IMR-90 (cell line): ENCODE measurements at regions not wholly inside any gene's neighbourhood (a gene's known extent, or its start where the extent isn't known, plus 50 kb on each side); places are given as distances from the start of the nearest gene placed in this dataset.

ENCODE experiments used
- ATAC-seq: fragments of 200-7000 bp; cut with Tn5 transposase; 2 replicates; pipeline ENCODE4 v1.9.1; 2020; ENCODE audit warnings: low read depth, mild to moderate bottlenecking, moderate library complexity
- BruUV-seq: library from RNA; stranded (reverse); fragments of 400-500 nt; replicated peaks from 2 replicates; lab custom pipeline; 2021; lab: Mats Ljungman, UMichigan
- CTCF ChIA-PET: fragments of 300-600 bp; formaldehyde crosslinking; extraction: SDS; loops from one replicate; lab custom pipeline; 2021; ENCODE audit warnings: antibody characterized with exemption; lab: Yijun Ruan, JAX
- POLR2A ChIA-PET: fragments of 300-600 bp; sonication (Branson Sonifier 250); formaldehyde crosslinking; loops from one replicate; lab custom pipeline; 2022; ENCODE audit warnings: antibody characterized with exemption; ENCODE audit not compliant: unreplicated experiment; lab: Charles Lee
- DNase-seq: peaks from one replicate; pipeline ENCODE4 v3.0.0; 2013
- H2AFZ ChIP-seq: replicated peaks from 2 replicates; pipeline ENCODE3; 2013; ENCODE audit warnings: low read length, mild to moderate bottlenecking; ENCODE audit not compliant: poor library complexity
- H2AK5ac ChIP-seq: 2 replicates; pipeline ENCODE4 v1.6.1; 2013; ENCODE audit warnings: low read depth, low read length, inconsistent platforms
- H2AK9ac ChIP-seq: replicated peaks from 2 replicates; pipeline ENCODE3; 2013; ENCODE audit warnings: mild to moderate bottlenecking, low read depth, low read length, moderate library complexity; ENCODE audit not compliant: poor library complexity
- H2BK120ac ChIP-seq: 2 replicates; pipeline ENCODE4 v1.6.1; 2013; ENCODE audit warnings: low read depth, low read length, inconsistent platforms
- H2BK15ac ChIP-seq: 3 replicates; pipeline ENCODE4 v1.6.1; 2013; ENCODE audit warnings: low read depth, low read length, inconsistent platforms
- H2BK20ac ChIP-seq: 2 replicates; pipeline ENCODE4 v1.6.1; 2013; ENCODE audit warnings: low read depth, mild to moderate bottlenecking, inconsistent platforms, low read length, moderate library complexity
- H2BK5ac ChIP-seq: 2 replicates; pipeline ENCODE4 v1.6.1; 2013; ENCODE audit warnings: mild to moderate bottlenecking, low read depth, low read length, inconsistent platforms; ENCODE audit not compliant: poor library complexity, severe bottlenecking
- H3K14ac ChIP-seq: replicated peaks from 2 replicates; pipeline ENCODE4 v1.6.1; 2013; ENCODE audit warnings: low read depth, low read length, inconsistent platforms
- H3K18ac ChIP-seq: 2 replicates; pipeline ENCODE4 v1.6.1; 2013; ENCODE audit warnings: low read depth, low read length, control low read depth
- H3K23ac ChIP-seq: 2 replicates; pipeline ENCODE4 v1.6.1; 2013; ENCODE audit warnings: low read depth, low read length, inconsistent platforms
- H3K27ac ChIP-seq: 2 replicates; pipeline ENCODE4 v1.5.1; 2013; ENCODE audit warnings: mild to moderate bottlenecking, control low read depth, low read length; ENCODE audit not compliant: insufficient read depth
- H3K27me3 ChIP-seq: 2 replicates; pipeline ENCODE4 v1.6.1; 2013; ENCODE audit warnings: low read length; ENCODE audit not compliant: control insufficient read depth, insufficient read depth
- H3K36me3 ChIP-seq: 2 replicates; pipeline ENCODE4 v1.6.1; 2013; ENCODE audit warnings: low read length, mixed read lengths; ENCODE audit not compliant: control insufficient read depth, insufficient read depth
- H3K4ac ChIP-seq: 2 replicates; pipeline ENCODE4 v1.6.1; 2013; ENCODE audit warnings: low read depth, low read length, inconsistent platforms
- H3K4me1 ChIP-seq: 2 replicates; pipeline ENCODE4 v1.6.1; 2013; ENCODE audit warnings: low read length, mixed read lengths; ENCODE audit not compliant: control insufficient read depth, insufficient read depth
- H3K4me2 ChIP-seq: 2 replicates; pipeline ENCODE4 v1.6.1; 2013; ENCODE audit warnings: low read depth, mild to moderate bottlenecking, control low read depth, low read length, moderate library complexity
- H3K4me3 ChIP-seq: 2 replicates; pipeline ENCODE4 v1.5.1; 2013; ENCODE audit warnings: low read depth, mild to moderate bottlenecking, control low read depth, low read length, moderate library complexity; ENCODE audit not compliant: insufficient read depth
- H3K56ac ChIP-seq: 2 replicates; pipeline ENCODE4 v1.6.1; 2013; ENCODE audit warnings: low read length, inconsistent platforms; ENCODE audit not compliant: insufficient read depth; ENCODE audit errors: extremely low read depth
- H3K79me1 ChIP-seq, 2 experiments: 2 replicates each; pipeline ENCODE4 v1.6.1; 2013; ENCODE audit warnings: low read length in 2 of 2, inconsistent platforms in 1 of 2, low read depth in 1 of 2
- H3K9ac ChIP-seq: 2 replicates; pipeline ENCODE4 v1.6.1; 2013; ENCODE audit warnings: low read depth, low read length, control low read depth
- H3K9me1 ChIP-seq: 2 replicates; pipeline ENCODE4 v1.6.1; 2013; ENCODE audit warnings: low read length, inconsistent platforms; ENCODE audit not compliant: insufficient read depth
- H3K9me3 ChIP-seq: 2 replicates; pipeline ENCODE4 v1.6.1; 2013; ENCODE audit warnings: low read length; ENCODE audit not compliant: control insufficient read depth, insufficient read depth
- H4K20me1 ChIP-seq: 2 replicates; pipeline ENCODE4 v1.6.1; 2013; ENCODE audit warnings: low read length, inconsistent platforms; ENCODE audit not compliant: insufficient read depth
- H4K5ac ChIP-seq: 2 replicates; pipeline ENCODE4 v1.6.1; 2013; ENCODE audit warnings: mild to moderate bottlenecking, low read depth, low read length, control low read depth
- H4K8ac ChIP-seq, 2 experiments: 2 replicates each; pipeline ENCODE4 v1.6.1; 2013; ENCODE audit warnings: low read depth in 2 of 2, low read length in 2 of 2, control low read depth in 1 of 2, inconsistent platforms in 1 of 2
- H4K91ac ChIP-seq: 2 replicates; pipeline ENCODE4 v1.6.1; 2013; ENCODE audit warnings: low read depth, low read length, inconsistent platforms; ENCODE audit not compliant: insufficient read depth
- MAFK ChIP-seq: IDR thresholded peaks from 2 replicates; pipeline ENCODE4 v1.6.1; 2012; ENCODE audit warnings: low read depth, low read length, improper control_type of control experiment
- NFE2L2 ChIP-seq: fragments of 150-350 bp; IDR thresholded peaks from 2 replicates; pipeline ENCODE4 v1.6.1; 2016; ENCODE audit warnings: low read depth, mild to moderate bottlenecking, low read length
- RCOR1 ChIP-seq: IDR thresholded peaks from 2 replicates; pipeline ENCODE4 v1.6.1; 2012; ENCODE audit warnings: mild to moderate bottlenecking, low read length, improper control_type of control experiment; ENCODE audit not compliant: insufficient replicate concordance
- WGBS, 2 experiments: methylation state at CpG; one replicate each; pipeline versions ENCODE4 v1.1.5 to v1.1.7; 2013; ENCODE audit warnings: missing lambda C conversion rate in 2 of 2; ENCODE audit not compliant: insufficient read length in 1 of 2; ENCODE audit errors: extremely low coverage in 2 of 2; 5-methylcytosine and 5-hydroxymethylcytosine counted together
- dilution Hi-C: fragments of 300-500 bp; cut with HindIII; formaldehyde crosslinking; loops from one replicate; pipeline ENCODE4 v1.14.3; 2018; ENCODE audit warnings: low sequenced_read_pairs; ENCODE audit not compliant: unreplicated experiment
- in situ Hi-C: fragments of 300-500 bp; cut with MboI; formaldehyde crosslinking; loops from 3 replicates; pipeline ENCODE4 v1.14.3; 2019; ENCODE audit warnings: low sequenced_read_pairs, inconsistent platforms, mixed read lengths
- intact Hi-C: fragments of 100-400 bp; cut with micrococcal nuclease; formaldehyde crosslinking; loops from 2 replicates; pipeline ENCODE4 v1.10.0; 2022
- TF ChIP-seq, protein P1 (sequence below): conservative IDR thresholded peaks from 2 replicates; pipeline ENCODE4 v1.5.1; 2012; ENCODE audit warnings: mild to moderate bottlenecking, low read depth, low read length, improper control_type of control experiment

DNA sequence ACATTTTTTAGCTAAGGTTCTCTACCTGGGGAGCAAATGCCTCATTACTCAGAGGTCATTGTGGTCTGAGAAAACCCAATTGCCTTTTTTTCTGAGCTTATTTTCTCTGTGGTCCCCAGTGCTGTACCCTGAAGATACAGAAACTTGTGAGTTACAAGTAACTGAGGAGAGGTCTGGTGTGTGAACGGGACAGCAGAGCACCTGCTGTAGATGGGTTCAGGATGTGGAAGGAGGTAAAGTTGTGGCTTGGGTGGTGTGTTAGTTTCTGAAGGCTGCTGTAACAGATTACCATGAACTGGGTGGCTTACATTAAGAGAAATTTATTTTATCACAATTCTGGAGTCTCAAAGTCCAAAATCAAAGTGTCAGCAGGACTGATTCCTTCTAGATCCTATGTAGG, 449.1 kb upstream of the NRP1 start:
- Histone ChIP-seq H2AFZ (no peak overlapping the region), H3K79me1 (no peaks in the 10 kb centered on the region), H3K4me3 (no peak overlapping the region), H2BK5ac (no peak overlapping the region), H3K4ac (no peak overlapping the region), H3K14ac (no peak overlapping the region), H3K18ac (no peak overlapping the region), H2BK120ac (no peak overlapping the region), H3K9ac (no peak overlapping the region), H4K5ac (no peak overlapping the region), H4K91ac (no peak overlapping the region), H2BK15ac (no peak overlapping the region), H3K36me3 (no peaks in the 10 kb centered on the region), H3K23ac (no peak overlapping the region), H2BK20ac (no peak overlapping the region), H2AK5ac (no peak overlapping the region), H3K9me1 (no peaks in the 10 kb centered on the region), H2AK9ac (no peak overlapping the region), H3K56ac (no peak overlapping the region), H3K27me3 (peaks cover 10% of the 10 kb centered on the region), H3K4me1 (no peaks in the 10 kb centered on the region), H3K4me2 (no peak overlapping the region), H3K27ac (no peak overlapping the region), H3K9me3 (peaks cover 1% of the 10 kb centered on the region; the same call in 1 of the 2 replicates), H4K20me1 (no peaks in the 10 kb centered on the region), H4K8ac (no peak overlapping the region)
- no peak for DNase-seq
- intact Hi-C loops = no loop called here
- ATAC-seq = no peak
- dilution Hi-C loops = no loop called here
- ChIA-PET CTCF (no interaction called here), POLR2A (no interaction called here)
- in situ Hi-C loops = loop anchor here (25.0 kb wide), 1 partner anchor 854 kb away; no protein-coding TSS in a partner anchor
- BruUV-seq = no TSS peak
- no CpG with 5 or more reads among the region's 1 CpG for WGBS, 2 experiments
- TF ChIP-seq MAFK = no peak
- TF ChIP-seq, protein P1, sequence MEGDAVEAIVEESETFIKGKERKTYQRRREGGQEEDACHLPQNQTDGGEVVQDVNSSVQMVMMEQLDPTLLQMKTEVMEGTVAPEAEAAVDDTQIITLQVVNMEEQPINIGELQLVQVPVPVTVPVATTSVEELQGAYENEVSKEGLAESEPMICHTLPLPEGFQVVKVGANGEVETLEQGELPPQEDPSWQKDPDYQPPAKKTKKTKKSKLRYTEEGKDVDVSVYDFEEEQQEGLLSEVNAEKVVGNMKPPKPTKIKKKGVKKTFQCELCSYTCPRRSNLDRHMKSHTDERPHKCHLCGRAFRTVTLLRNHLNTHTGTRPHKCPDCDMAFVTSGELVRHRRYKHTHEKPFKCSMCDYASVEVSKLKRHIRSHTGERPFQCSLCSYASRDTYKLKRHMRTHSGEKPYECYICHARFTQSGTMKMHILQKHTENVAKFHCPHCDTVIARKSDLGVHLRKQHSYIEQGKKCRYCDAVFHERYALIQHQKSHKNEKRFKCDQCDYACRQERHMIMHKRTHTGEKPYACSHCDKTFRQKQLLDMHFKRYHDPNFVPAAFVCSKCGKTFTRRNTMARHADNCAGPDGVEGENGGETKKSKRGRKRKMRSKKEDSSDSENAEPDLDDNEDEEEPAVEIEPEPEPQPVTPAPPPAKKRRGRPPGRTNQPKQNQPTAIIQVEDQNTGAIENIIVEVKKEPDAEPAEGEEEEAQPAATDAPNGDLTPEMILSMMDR = no peak
- TF ChIP-seq RCOR1 = no peak
- no peak for TF ChIP-seq NFE2L2
